ENCODE measurements at regions not wholly inside any gene's neighbourhood (a gene's known extent, or its start where the extent isn't known, plus 50 kb on each side); places are given as distances from the start of the nearest gene placed in this dataset.

DNA sequence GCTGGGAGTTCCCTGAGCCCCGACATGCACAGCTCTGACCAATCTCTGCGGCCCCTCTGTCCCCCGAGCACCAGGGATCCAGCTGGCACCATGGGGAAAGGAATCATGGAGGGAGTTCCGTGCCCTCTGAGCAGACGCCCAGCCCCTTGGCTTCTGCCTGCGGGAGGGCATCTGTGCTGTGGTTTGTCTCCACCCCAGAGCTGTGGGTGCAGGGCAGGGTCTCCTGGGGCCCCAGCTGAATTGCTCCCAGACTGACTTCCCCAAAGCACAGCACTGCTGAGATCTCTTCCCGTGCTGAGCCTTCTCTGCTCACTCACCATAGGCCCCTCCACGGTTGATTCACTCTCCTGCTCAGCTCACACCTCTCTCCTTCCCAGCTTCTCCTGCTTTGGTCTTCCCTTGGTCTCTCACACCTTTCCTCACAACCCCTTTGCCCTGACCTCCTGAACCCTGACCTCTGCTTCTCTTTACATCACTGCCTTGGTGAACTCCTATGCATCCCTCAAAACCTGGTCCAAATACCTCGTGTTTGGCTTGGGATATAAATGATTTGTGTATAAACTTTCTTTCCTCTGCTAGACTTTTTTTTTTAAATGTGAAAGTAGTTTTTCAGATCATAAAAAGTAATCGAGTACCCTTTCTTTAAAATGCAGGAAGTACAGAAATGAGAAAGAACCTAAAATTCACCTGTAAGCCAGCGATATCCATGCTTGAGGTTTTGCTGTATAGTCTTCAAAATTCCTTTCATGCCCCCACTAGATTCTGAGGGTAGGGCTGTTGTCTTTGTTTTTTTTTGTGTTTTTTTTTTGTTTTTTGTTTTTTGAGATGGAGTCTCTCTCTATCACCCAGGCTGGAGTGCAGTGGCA is 265.3 kb downstream of the SEC14L1 start:
- H3K9me3 ChIP-seq, result no peaks in the 10 kb centered on the region
- H3K4me3 ChIP-seq, result no peak overlapping the region
- peaks cover 5 to 24% (median 16%) of the 10 kb centered on the region in 4 donors for H3K36me3 ChIP-seq
- no peak for DNase-seq (ENCODE audit: extremely low spot score)
- H3K27ac ChIP-seq (replicated peaks in 1 of 4), result peak overlapping the region; percentile 96 to 99 (median 98)
- H3K27me3 ChIP-seq, result no peaks in the 10 kb centered on the region
- intact Hi-C loops (cut with DNase I), result no loop called here
- WGBS, result 80% methylated on average over 10 of the region's 11 CpGs
- H3K4me1 ChIP-seq, result peaks cover 74 to 100% (median 96%) of the 10 kb centered on the region in 4 donors
- TF ChIP-seq POLR2A (IDR thresholded peaks at IDR 0.05; ENCODE audit: low read depth) (no peak), POLR2AphosphoS5 (IDR thresholded peaks at IDR 0.05) (no peak), EP300 (IDR thresholded peaks at IDR 0.05) (no peak)
- TF ChIP-seq, protein P1, sequence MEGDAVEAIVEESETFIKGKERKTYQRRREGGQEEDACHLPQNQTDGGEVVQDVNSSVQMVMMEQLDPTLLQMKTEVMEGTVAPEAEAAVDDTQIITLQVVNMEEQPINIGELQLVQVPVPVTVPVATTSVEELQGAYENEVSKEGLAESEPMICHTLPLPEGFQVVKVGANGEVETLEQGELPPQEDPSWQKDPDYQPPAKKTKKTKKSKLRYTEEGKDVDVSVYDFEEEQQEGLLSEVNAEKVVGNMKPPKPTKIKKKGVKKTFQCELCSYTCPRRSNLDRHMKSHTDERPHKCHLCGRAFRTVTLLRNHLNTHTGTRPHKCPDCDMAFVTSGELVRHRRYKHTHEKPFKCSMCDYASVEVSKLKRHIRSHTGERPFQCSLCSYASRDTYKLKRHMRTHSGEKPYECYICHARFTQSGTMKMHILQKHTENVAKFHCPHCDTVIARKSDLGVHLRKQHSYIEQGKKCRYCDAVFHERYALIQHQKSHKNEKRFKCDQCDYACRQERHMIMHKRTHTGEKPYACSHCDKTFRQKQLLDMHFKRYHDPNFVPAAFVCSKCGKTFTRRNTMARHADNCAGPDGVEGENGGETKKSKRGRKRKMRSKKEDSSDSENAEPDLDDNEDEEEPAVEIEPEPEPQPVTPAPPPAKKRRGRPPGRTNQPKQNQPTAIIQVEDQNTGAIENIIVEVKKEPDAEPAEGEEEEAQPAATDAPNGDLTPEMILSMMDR (IDR thresholded peaks at IDR 0.05), result no peak

GRCh38 chr17:77407321-77408277 is 266.8 kb downstream of the SEC14L1 start:
- peaks cover 0 to 13% (median 8%) of the 10 kb centered on the region in 4 donors for H3K36me3 ChIP-seq
- no peak for DNase-seq (ENCODE audit: extremely low spot score)
- intact Hi-C loops (cut with DNase I), result no loop called here
- H3K4me1 ChIP-seq, result peaks cover 76 to 99% (median 97%) of the 10 kb centered on the region in 4 donors
- peak overlapping the region; percentile 96 to 99 (median 98) for H3K27ac ChIP-seq (replicated peaks in 1 of 4)
- H3K9me3 ChIP-seq, result peaks cover 0 to 3% (median 0%) of the 10 kb centered on the region in 4 donors
- peak; percentile 56 to 79 for TF ChIP-seq POLR2AphosphoS5 (IDR thresholded peaks at IDR 0.05)
- TF ChIP-seq, protein P1 (IDR thresholded peaks at IDR 0.05), result no peak
- H3K27me3 ChIP-seq, result no peaks in the 10 kb centered on the region
- H3K4me3 ChIP-seq, result no peak overlapping the region
- 67% methylated on average over 2 of the region's 11 CpGs for WGBS

DNA sequence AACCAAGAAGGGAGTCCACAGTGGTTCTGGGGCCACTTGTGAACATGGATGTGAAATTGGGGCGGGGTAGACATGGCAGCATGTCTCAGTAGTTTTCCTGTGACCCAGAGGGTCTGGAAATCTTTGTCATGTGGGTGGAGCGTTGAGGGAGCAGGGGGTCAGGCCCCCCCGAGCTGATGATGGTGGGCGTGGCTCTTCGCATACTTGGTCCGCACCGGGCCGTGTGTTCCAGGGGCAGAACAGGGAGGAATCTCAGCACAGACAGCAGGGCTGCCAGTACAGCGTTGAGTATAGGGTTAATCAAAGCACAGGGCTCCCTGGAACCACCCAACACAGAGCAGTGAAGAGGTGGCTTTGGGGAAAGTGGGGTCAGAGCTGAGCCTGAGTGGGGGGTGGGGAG is 267.5 kb downstream of the SEC14L1 start:
- intact Hi-C loops (cut with DNase I), result no loop called here
- WGBS, result 58% methylated on average over 7 of the region's 9 CpGs
- Histone ChIP-seq H3K4me3 (peak overlapping the region in 3 of 4 donors; percentile 39 to 44 (median 40)), H3K36me3 (peaks cover 0 to 6% (median 3%) of the 10 kb centered on the region in 4 donors), H3K4me1 (peaks cover 74 to 98% (median 91%) of the 10 kb centered on the region in 4 donors), H3K27me3 (no peaks in the 10 kb centered on the region), H3K9me3 (peaks cover 0 to 6% (median 0%) of the 10 kb centered on the region in 4 donors), H3K27ac (replicated peaks in 1 of 4) (peak overlapping the region; percentile 96 to 99 (median 98))
- no peak for DNase-seq (ENCODE audit: extremely low spot score)
- TF ChIP-seq, protein P1 (IDR thresholded peaks at IDR 0.05), result no peak
- TF ChIP-seq EP300 (IDR thresholded peaks at IDR 0.05) (no peak), POLR2AphosphoS5 (IDR thresholded peaks at IDR 0.05) (peak; percentile 59 to 87), POLR2A (IDR thresholded peaks at IDR 0.05; ENCODE audit: low read depth) (no peak)

DNA sequence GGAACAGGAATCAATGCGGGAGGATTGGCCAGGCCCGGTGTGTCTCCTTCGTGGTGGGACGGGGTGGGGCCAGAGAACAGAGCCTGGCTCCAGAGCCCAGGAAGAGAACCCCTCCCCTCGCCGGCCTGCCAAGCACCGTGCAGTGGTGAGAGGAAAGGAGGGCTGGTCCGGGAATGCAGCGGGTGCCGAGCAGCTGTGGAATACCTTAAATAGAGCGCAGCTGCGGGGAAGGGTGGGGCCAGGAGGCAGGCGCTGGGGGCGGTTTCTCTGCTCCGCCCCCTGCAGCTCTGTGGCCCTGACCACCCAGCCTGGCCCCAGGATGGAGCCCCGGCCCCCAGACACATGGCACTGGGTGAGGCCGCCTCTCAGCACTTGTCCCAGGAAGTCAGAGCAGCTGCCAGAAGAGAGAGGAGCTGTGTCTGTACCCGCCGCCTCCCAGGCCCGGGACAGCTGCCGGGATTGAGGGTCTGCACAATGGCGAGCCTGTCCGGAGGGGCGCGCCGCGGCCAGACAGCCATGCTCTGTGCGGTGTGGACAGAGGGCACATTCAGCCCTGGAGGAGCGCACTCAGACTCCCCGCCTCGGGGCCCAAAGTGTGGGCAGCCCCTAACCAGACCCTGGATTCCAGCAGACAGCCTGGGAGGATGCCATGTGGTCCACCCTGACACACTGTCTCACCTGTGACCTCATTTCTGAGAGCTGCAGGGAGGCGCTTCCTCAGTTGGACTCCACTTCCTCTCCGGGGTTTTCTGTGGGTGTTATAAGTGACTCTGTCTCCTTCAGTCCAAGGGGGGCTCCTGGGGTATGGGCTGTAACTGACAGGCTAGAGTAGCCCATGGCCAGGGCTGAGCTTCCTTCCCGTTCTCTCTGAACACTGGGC is 268.8 kb downstream of the SEC14L1 start:
- peaks cover 0 to 6% (median 0%) of the 10 kb centered on the region in 4 donors for H3K9me3 ChIP-seq
- H3K27ac ChIP-seq (replicated peaks in 1 of 4), result peak overlapping the region; percentile 96 to 99 (median 98)
- H3K4me1 ChIP-seq, result peaks cover 61 to 95% (median 86%) of the 10 kb centered on the region in 4 donors
- TF ChIP-seq POLR2A (IDR thresholded peaks at IDR 0.05; ENCODE audit: low read depth) (peak; percentile 9), POLR2AphosphoS5 (IDR thresholded peaks at IDR 0.05) (peak; percentile 91 to 93), EP300 (IDR thresholded peaks at IDR 0.05) (peak; percentile 76)
- TF ChIP-seq, protein P1 (IDR thresholded peaks at IDR 0.05), result no peak
- no peak for DNase-seq (ENCODE audit: extremely low spot score)
- peak overlapping the region; percentile 31 to 44 (median 40) for H3K4me3 ChIP-seq
- intact Hi-C loops (cut with DNase I), result no loop called here
- no peaks in the 10 kb centered on the region for H3K36me3 ChIP-seq
- no peaks in the 10 kb centered on the region for H3K27me3 ChIP-seq
- WGBS, result 26% methylated on average over 27 of the region's 34 CpGs
